Neural progenitor cell (in vitro differentiated cells): ENCODE measurements at regions not wholly inside any gene's neighbourhood (a gene's known extent, or its start where the extent isn't known, plus 50 kb on each side); places are given as distances from the start of the nearest gene placed in this dataset.

Experiments used
- CTCF ChIP-seq: fragments of 200-600 bp; sonication (generic); IDR thresholded peaks from 2 replicates; pipeline ENCODE4 v1.5.1; 2017; ENCODE audit warnings: antibody characterized with exemption, mild to moderate bottlenecking
- EZH2 ChIP-seq: fragments of 200-600 bp; sonication (generic); IDR thresholded peaks from 2 replicates; pipeline ENCODE4 v1.6.1; 2017; ENCODE audit warnings: antibody characterized with exemption, mild to moderate bottlenecking, moderate library complexity
- EZH2phosphoT487 ChIP-seq: fragments of 200-600 bp; sonication (generic); IDR thresholded peaks from 2 replicates; pipeline ENCODE4 v1.6.1; 2017; ENCODE audit warnings: antibody characterized with exemption

DNA sequence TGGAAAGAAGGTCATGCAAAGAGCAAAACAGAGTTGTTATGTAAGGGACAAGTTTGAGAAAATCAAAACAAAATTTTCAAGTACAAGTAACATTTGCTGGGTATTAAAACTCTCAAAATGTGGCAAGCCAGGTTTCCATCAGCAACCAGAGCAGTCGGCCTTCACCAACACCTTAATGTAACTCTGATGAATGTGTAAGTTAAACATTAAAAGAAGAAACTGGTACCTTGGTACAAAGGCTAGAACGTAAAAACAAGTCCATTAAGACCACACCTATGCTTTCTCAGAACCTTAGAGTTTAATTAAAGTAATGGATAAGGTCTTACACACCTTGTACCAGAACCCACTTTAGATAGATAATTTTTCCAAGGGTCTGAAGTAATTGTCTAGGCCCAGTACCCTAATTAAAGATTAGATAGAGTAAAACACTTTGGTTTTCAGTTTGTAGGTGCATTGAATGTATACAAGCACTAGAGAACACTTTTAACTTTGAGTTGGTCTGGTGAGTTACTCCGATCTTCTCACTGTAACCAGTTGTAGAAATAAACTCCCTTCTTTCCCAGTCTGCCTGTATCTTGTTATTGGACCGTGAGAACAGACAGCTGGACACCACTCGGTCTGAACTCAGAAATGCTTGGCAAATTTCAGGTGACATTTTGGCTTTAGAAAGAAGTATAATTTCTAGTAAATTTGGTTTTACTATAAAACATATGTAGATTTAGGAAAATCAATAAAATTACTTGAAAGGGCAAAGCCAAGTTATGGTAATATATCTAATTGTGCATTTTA is 319.4 kb downstream of the HTR1B start:
- TF ChIP-seq CTCF (no peak), EZH2 (no peak), EZH2phosphoT487 (no peak)
